NCI-H187 treated with DMSO at 0.1 percent for 48 hours (cell line): ENCODE measurements at regions not wholly inside any gene's neighbourhood (a gene's known extent, or its start where the extent isn't known, plus 50 kb on each side); places are given as distances from the start of the nearest gene placed in this dataset.

Experiments used
- DNase-seq: peaks from one replicate; lab custom pipeline; 2025; lab: John Stamatoyannopoulos, UW

- no peak for DNase-seq
Measured at GRCh38 chr5:91283899-91284298, 99.2 kb downstream of the ARRDC3 start.

GRCh38 chr5:91283326-91283725, 99.8 kb downstream of the ARRDC3 start:
- no peak for DNase-seq

- no peak for DNase-seq
Measured at GRCh38 chr5:91282210-91282609, 100.9 kb downstream of the ARRDC3 start.

GRCh38 chr5:91281401-91281800, 101.7 kb downstream of the ARRDC3 start:
- DNase-seq = no peak

- DNase-seq = no peak
Measured at GRCh38 chr5:91280362-91281269, 102.5 kb downstream of the ARRDC3 start.

- DNase-seq = no peak
Measured at GRCh38 chr5:91277840-91278239, 105.3 kb downstream of the ARRDC3 start.

GRCh38 chr5:91277093-91277626, 106.0 kb downstream of the ARRDC3 start:
- DNase-seq = no peak

GRCh38 chr5:91272858-91273257, 110.3 kb downstream of the ARRDC3 start:
- no peak for DNase-seq

GRCh38 chr5:91271999-91272398, 111.1 kb downstream of the ARRDC3 start:
- DNase-seq = no peak

GRCh38 chr5:91269198-91269597, 113.9 kb downstream of the ARRDC3 start:
- no peak for DNase-seq

- no peak for DNase-seq
Measured at GRCh38 chr5:91266184-91266705, 116.9 kb downstream of the ARRDC3 start.

GRCh38 chr5:91264311-91265051, 118.6 kb downstream of the ARRDC3 start:
- no peak for DNase-seq

GRCh38 chr5:91263898-91264297, 119.2 kb downstream of the ARRDC3 start:
- no peak for DNase-seq

- DNase-seq = no peak
Measured at GRCh38 chr5:91257301-91257700, 125.8 kb downstream of the ARRDC3 start.

GRCh38 chr5:91256142-91256524, 127.0 kb downstream of the ARRDC3 start:
- DNase-seq = no peak

- DNase-seq = no peak
Measured at GRCh38 chr5:91255396-91256141, 127.5 kb downstream of the ARRDC3 start.

- no peak for DNase-seq
Measured at GRCh38 chr5:91252916-91253315, 130.2 kb downstream of the ARRDC3 start.

GRCh38 chr5:91245871-91246270, 137.2 kb downstream of the ARRDC3 start:
- DNase-seq = no peak

GRCh38 chr5:91245074-91245452, 138.1 kb downstream of the ARRDC3 start:
- no peak for DNase-seq

- no peak for DNase-seq
Measured at GRCh38 chr5:91244380-91245073, 138.6 kb downstream of the ARRDC3 start.

- DNase-seq = no peak
Measured at GRCh38 chr5:91243852-91244251, 139.3 kb downstream of the ARRDC3 start.
